Keratinocyte (primary cell): ENCODE measurements at regions not wholly inside any gene's neighbourhood (a gene's known extent, or its start where the extent isn't known, plus 50 kb on each side); places are given as distances from the start of the nearest gene placed in this dataset.

ENCODE experiments used
- DNase-seq: peaks from one replicate; pipeline ENCODE4 v3.0.0-alpha.2; 2011; ENCODE audit warnings: low read depth, missing footprints, low spot score
- FAIRE-seq: peaks from 2 replicates; lab custom pipeline; 2011; peaks lifted over from hg19 to GRCh38; lab: Jason Lieb, UNC
- H2AFZ ChIP-seq: 2 replicates; pipeline ENCODE4 v1.6.0; 2012; ENCODE audit warnings: low read length, control low read depth, inconsistent platforms; ENCODE audit not compliant: control insufficient read depth
- H3K27ac ChIP-seq: 2 replicates; pipeline ENCODE4 v1.5.1; 2011; ENCODE audit warnings: low read length; ENCODE audit not compliant: control insufficient read depth, insufficient read depth
- H3K27me3 ChIP-seq: 3 replicates; pipeline ENCODE4 v1.6.0; 2011; ENCODE audit warnings: low read length; ENCODE audit not compliant: control insufficient read depth, insufficient read depth; ENCODE audit errors: extremely low read depth
- H3K36me3 ChIP-seq, 2 experiments: 2 replicates in 1 of 2; 3 replicates in 1 of 2; pipeline ENCODE4 v1.5.1; 2011; ENCODE audit warnings: low read length in 2 of 2, mild to moderate bottlenecking in 1 of 2; ENCODE audit not compliant: control insufficient read depth in 2 of 2, insufficient read depth in 2 of 2; ENCODE audit errors: extremely low read depth in 1 of 2
- H3K4me1 ChIP-seq: 3 replicates; pipeline ENCODE4 v1.5.1; 2011; ENCODE audit warnings: low read length; ENCODE audit not compliant: control insufficient read depth, insufficient read depth; ENCODE audit errors: extremely low read depth
- H3K4me2 ChIP-seq: 3 replicates; pipeline ENCODE4 v1.6.0; 2011; ENCODE audit warnings: low read depth, low read length; ENCODE audit not compliant: control insufficient read depth, insufficient read depth; ENCODE audit errors: extremely low read depth
- H3K4me3 ChIP-seq, 3 experiments: fragments of 200-600 bp in 1 of 3; sonication (generic) in 1 of 3; 2 replicates in 2 of 3; 3 replicates in 1 of 3; pipeline ENCODE4 v1.5.1; 2011 to 2016; ENCODE audit warnings: low read length in 3 of 3, mild to moderate bottlenecking in 3 of 3, control low read depth in 2 of 3, inconsistent platforms in 1 of 3, low read depth in 1 of 3, mixed read lengths in 1 of 3, mixed run types in 1 of 3, moderate library complexity in 1 of 3; ENCODE audit not compliant: control insufficient read depth in 2 of 3, insufficient read depth in 2 of 3; ENCODE audit errors: extremely low read depth in 1 of 3
- H3K79me2 ChIP-seq: 2 replicates; pipeline ENCODE4 v1.6.0; 2012; ENCODE audit warnings: low read length; ENCODE audit not compliant: control insufficient read depth, insufficient read depth
- H3K9ac ChIP-seq: 3 replicates; pipeline ENCODE4 v1.6.0; 2011; ENCODE audit warnings: low read length; ENCODE audit not compliant: control insufficient read depth, insufficient read depth; ENCODE audit errors: extremely low read depth
- H3K9me1 ChIP-seq: 3 replicates; pipeline ENCODE4 v1.6.0; 2011; ENCODE audit warnings: low read length; ENCODE audit not compliant: control insufficient read depth, insufficient read depth; ENCODE audit errors: extremely low read depth
- H3K9me3 ChIP-seq: 2 replicates; pipeline ENCODE4 v1.5.1; 2012; ENCODE audit warnings: low read depth, low read length; ENCODE audit not compliant: control insufficient read depth
- H4K20me1 ChIP-seq: 3 replicates; pipeline ENCODE4 v1.6.0; 2011; ENCODE audit warnings: low read length; ENCODE audit not compliant: control insufficient read depth, insufficient read depth; ENCODE audit errors: extremely low read depth
- CTCF ChIP-seq, 3 experiments: IDR thresholded peaks in 1 of 3; conservative IDR thresholded peaks in 1 of 3; optimal IDR thresholded peaks in 1 of 3; 2 replicates in 2 of 3; 3 replicates in 1 of 3; pipeline versions ENCODE3 to v1.5.1; 2011; ENCODE audit warnings: low read length in 3 of 3, mild to moderate bottlenecking in 3 of 3, moderate library complexity in 2 of 3, control low read depth in 1 of 3, inconsistent platforms in 1 of 3; ENCODE audit not compliant: insufficient read depth in 2 of 3; ENCODE audit errors: extremely low read depth in 1 of 3
- EZH2 ChIP-seq: IDR thresholded peaks from one replicate; pipeline ENCODE4 v1.6.1; 2012; ENCODE audit warnings: inconsistent platforms, mild to moderate bottlenecking, low read length, moderate library complexity
- dilution Hi-C: fragments of 300-500 bp; cut with MboI; formaldehyde crosslinking; loops from one replicate; pipeline ENCODE4 v1.7.0; 2020; ENCODE audit warnings: low sequenced_read_pairs; ENCODE audit not compliant: extremely low pct_ligation_motif_present

- no peaks in the 10 kb centered on the region for H4K20me1 ChIP-seq
- H3K4me1 ChIP-seq, result no peaks in the 10 kb centered on the region
- no peak overlapping the region for H3K9ac ChIP-seq
- no peaks in the 10 kb centered on the region for H3K9me3 ChIP-seq
- no peaks in the 10 kb centered on the region for H3K36me3 ChIP-seq
- H3K27ac ChIP-seq, result no peak overlapping the region
- H3K9me1 ChIP-seq, result no peaks in the 10 kb centered on the region
- H3K4me2 ChIP-seq, result no peak overlapping the region
- H3K4me3 ChIP-seq, result no peak overlapping the region
- H2AFZ ChIP-seq, result no peak overlapping the region
- H3K27me3 ChIP-seq, result no peaks in the 10 kb centered on the region
- FAIRE-seq, result no peak
- no peaks in the 10 kb centered on the region for H3K79me2 ChIP-seq
- TF ChIP-seq EZH2 (no peak), CTCF (optimal IDR thresholded peaks at IDR 0.05 in 1 of 3, IDR thresholded peaks at IDR 0.05 in 1 of 3, conservative IDR thresholded peaks at IDR 0.05 in 1 of 3; ENCODE audit: extremely low read depth in 1 of 3, insufficient read depth in 2 of 3, low read length in 3 of 3) (no peak)
- DNase-seq, result no peak
- dilution Hi-C loops, result no loop called here
Measured at GRCh38 chr4:23582671-23583070, 307.2 kb downstream of the PPARGC1A start.

- Histone ChIP-seq H3K36me3 (no peaks in the 10 kb centered on the region), H3K4me1 (no peaks in the 10 kb centered on the region), H3K27me3 (no peaks in the 10 kb centered on the region), H3K27ac (no peak overlapping the region), H3K4me2 (no peak overlapping the region), H4K20me1 (no peaks in the 10 kb centered on the region), H2AFZ (no peak overlapping the region), H3K9ac (no peak overlapping the region), H3K4me3 (no peak overlapping the region), H3K79me2 (no peaks in the 10 kb centered on the region), H3K9me1 (no peaks in the 10 kb centered on the region), H3K9me3 (no peaks in the 10 kb centered on the region)
- no peak for DNase-seq
- TF ChIP-seq EZH2 (no peak), CTCF (optimal IDR thresholded peaks at IDR 0.05 in 1 of 3, IDR thresholded peaks at IDR 0.05 in 1 of 3, conservative IDR thresholded peaks at IDR 0.05 in 1 of 3; ENCODE audit: extremely low read depth in 1 of 3, insufficient read depth in 2 of 3, low read length in 3 of 3) (no peak)
- dilution Hi-C loops, result no loop called here
- no peak for FAIRE-seq
Measured at GRCh38 chr4:23579166-23579565, 310.7 kb downstream of the PPARGC1A start.
